NCI-H510A treated with DMSO at 0.1 percent for 48 hours (cell line): ENCODE measurements at regions not wholly inside any gene's neighbourhood (a gene's known extent, or its start where the extent isn't known, plus 50 kb on each side); places are given as distances from the start of the nearest gene placed in this dataset.
"Not testable (repeated sequence)": the region's sequence is repeated elsewhere in the genome, so short reads cannot be mapped to it uniquely, and the experiment has no call there.

Experiments used
- DNase-seq: peaks from one replicate; lab custom pipeline; 2025; lab: John Stamatoyannopoulos, UW

GRCh38 chr10:121305066-121305465 lies 293.2 kb downstream of the FGFR2 start:
- DNase-seq, result no peak

- no peak for DNase-seq
These were observed 292.0 kb downstream of the FGFR2 start for GRCh38 chr10:121306159-121306673.

GRCh38 chr10:121307411-121307980 lies 290.7 kb downstream of the FGFR2 start:
- DNase-seq, result no peak

- DNase-seq, result no peak
These were observed 290.2 kb downstream of the FGFR2 start for GRCh38 chr10:121308020-121308419.

- no peak for DNase-seq
These were observed 289.1 kb downstream of the FGFR2 start for GRCh38 chr10:121309164-121309563.

GRCh38 chr10:121310151-121310711 lies 288.0 kb downstream of the FGFR2 start:
- peak; percentile 26 for DNase-seq

GRCh38 chr10:121311812-121312443 lies 286.3 kb downstream of the FGFR2 start:
- no peak for DNase-seq

- DNase-seq, result no peak
These were observed 285.7 kb downstream of the FGFR2 start for GRCh38 chr10:121312587-121312986.

- DNase-seq, result no peak
These were observed 284.9 kb downstream of the FGFR2 start for GRCh38 chr10:121313119-121313875.

- DNase-seq, result no peak
These were observed 281.8 kb downstream of the FGFR2 start for GRCh38 chr10:121316432-121316831.

- no peak for DNase-seq
These were observed 280.9 kb downstream of the FGFR2 start for GRCh38 chr10:121317374-121317773.

- DNase-seq, result no peak
These were observed 276.2 kb downstream of the FGFR2 start for GRCh38 chr10:121322046-121322445.

- peak; percentile 22 for DNase-seq
These were observed 275.5 kb downstream of the FGFR2 start for GRCh38 chr10:121322776-121323175.

- no peak for DNase-seq
These were observed 274.8 kb downstream of the FGFR2 start for GRCh38 chr10:121323443-121323842.

GRCh38 chr10:121324678-121325213 lies 273.5 kb downstream of the FGFR2 start:
- peak; percentile 66 for DNase-seq

- no peak for DNase-seq
These were observed 272.6 kb downstream of the FGFR2 start for GRCh38 chr10:121325490-121326231.

GRCh38 chr10:121326905-121327304 lies 271.3 kb downstream of the FGFR2 start:
- no peak for DNase-seq

- DNase-seq, result no peak
These were observed 270.5 kb downstream of the FGFR2 start for GRCh38 chr10:121327727-121328126.

- DNase-seq, result not testable (repeated sequence)
These were observed 268.6 kb downstream of the FGFR2 start for GRCh38 chr10:121329631-121330030.

- DNase-seq, result no peak
These were observed 267.7 kb downstream of the FGFR2 start for GRCh38 chr10:121330563-121330962.

- no peak for DNase-seq
These were observed 265.9 kb downstream of the FGFR2 start for GRCh38 chr10:121332353-121332752.
